NCI-H460 (cell line): ENCODE measurements at regions not wholly inside any gene's neighbourhood (a gene's known extent, or its start where the extent isn't known, plus 50 kb on each side); places are given as distances from the start of the nearest gene placed in this dataset.

ENCODE experiments used
- DNase-seq: peaks from one replicate; pipeline ENCODE4 v3.0.0-alpha.2; 2016; ENCODE audit warnings: low read depth; ENCODE audit errors: extremely low read depth

- DNase-seq = no peak
These were observed 230.0 kb upstream of the LNX1 start for GRCh38 chr4:53821179-53821851.

DNA sequence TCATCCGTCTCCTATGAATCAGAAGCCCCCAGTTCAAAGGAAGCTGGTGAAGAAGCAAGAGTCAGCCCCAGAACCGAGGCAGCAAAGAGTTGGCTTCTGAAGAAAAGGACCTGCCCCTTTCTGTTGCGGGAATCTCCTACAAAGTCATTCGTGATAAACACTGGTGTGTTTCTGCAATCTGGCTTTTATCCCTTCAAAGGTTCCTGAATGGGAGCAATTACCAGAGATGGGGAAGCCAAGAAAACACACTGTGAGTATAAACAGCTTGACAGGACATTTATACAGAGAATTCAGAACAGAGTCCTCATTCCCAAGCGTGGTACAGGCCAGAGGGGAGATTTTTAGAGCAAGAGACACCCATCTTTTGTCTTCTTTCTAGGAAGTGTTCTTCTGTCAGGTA lies 226.8 kb upstream of the LNX1 start:
- no peak for DNase-seq

GRCh38 chr4:53816561-53816960 lies 225.3 kb upstream of the LNX1 start:
- no peak for DNase-seq

DNA sequence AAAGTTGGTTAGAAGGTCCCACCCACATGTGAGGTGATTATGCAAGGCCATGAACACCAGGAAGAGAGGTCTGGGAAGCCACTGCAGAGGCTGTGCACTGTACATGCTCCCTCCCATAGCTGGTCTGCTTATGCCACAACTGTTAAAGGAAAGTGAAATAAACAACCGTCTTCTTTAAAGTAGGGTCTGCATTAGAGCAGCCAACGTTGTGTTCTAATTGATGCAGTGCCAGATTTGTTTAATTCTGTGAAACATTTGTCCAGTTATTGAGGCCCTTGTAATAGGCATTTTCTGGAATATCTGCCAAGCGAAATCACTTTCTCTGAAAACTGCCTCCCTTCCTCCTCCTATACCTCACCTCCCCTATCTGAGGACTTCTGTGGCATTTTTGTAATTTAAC lies 224.0 kb upstream of the LNX1 start:
- DNase-seq = no peak

- no peak for DNase-seq
These were observed 222.7 kb upstream of the LNX1 start for GRCh38 chr4:53813998-53814397.

DNA sequence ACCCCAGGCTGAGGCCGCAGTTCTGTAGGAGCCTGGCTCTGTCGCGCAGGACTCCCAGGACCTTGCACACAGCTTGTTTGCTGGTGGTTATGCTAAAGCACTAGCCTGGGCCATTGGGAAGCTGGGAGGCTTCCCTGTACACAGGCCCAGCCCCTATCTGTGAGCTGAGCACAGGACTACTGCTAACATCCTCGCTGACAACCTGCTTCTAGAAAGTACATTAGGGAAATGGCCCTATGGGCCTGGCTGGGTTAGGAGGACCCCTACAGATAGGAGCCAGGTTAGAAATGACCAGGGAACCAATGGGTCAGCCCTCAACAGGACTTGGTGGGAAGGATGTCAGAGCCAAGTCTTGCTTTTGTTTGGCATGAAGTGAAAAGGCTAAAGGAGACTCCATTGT lies 219.4 kb upstream of the LNX1 start:
- no peak for DNase-seq

DNA sequence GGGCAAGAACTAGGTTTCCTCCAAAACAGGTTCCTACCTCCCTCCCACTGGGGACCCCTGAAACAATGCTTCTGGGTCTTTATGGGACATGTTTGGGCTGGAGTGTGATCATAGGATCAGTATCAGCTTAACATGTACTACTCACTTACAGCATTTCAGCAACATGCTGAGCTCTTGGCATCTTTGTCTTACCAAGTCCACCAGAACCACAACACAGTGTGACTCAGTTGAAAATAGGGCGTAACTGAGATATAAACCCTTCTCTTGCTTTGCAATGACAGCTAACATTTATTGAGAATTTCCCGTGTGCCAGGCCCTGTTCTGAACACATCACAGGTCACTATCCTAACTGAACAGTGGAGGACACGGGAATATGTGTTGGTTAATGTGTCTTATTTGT lies 218.5 kb upstream of the LNX1 start:
- no peak for DNase-seq

GRCh38 chr4:53805291-53805690 lies 214.0 kb upstream of the LNX1 start:
- no peak for DNase-seq

GRCh38 chr4:53804719-53805118 lies 213.4 kb upstream of the LNX1 start:
- peak; percentile 6 for DNase-seq

- DNase-seq = no peak
These were observed 211.2 kb upstream of the LNX1 start for GRCh38 chr4:53802500-53802899.

- no peak for DNase-seq
These were observed 210.1 kb upstream of the LNX1 start for GRCh38 chr4:53801373-53801772.

- no peak for DNase-seq
These were observed 209.5 kb upstream of the LNX1 start for GRCh38 chr4:53800741-53801140.

DNA sequence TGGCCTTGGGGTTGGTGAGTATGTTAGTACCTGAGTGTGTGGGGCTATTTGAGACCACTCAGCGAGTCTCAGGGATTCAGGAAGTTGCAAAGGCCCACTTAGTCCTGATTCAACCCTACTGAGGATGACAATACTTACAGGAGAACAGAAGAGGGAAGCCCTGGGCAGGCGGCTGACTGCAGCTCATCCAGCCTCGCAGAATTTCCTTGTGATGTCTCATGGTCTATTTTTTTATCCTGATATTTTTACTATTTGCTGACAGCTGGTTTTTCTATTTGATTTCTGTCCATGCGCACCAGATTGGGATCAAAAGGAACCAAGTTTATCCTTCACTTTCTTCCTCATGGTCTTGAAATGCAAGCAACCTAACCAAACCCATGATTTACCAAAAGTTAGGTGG lies 201.8 kb upstream of the LNX1 start:
- no peak for DNase-seq

- DNase-seq = no peak
These were observed 199.0 kb upstream of the LNX1 start for GRCh38 chr4:53790286-53790685.

DNA sequence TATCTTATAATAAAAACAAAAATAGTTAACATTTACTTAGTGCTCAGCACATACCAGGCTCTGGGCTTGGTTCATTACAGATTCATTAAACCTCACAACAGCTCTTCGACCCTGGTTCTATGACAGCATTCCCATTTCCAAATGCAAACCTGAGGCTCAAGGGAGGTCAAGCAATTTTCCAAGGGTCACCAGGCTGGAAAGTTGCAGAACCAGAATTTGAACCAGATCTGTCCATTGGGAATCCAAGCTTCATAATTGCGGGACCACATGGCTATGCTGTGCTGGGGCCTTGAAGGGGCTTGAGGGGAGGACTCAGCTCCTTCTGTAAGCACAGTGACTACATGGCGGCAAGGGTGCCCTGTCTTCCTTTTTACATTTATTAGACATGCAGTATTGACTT lies 197.3 kb upstream of the LNX1 start:
- no peak for DNase-seq

DNA sequence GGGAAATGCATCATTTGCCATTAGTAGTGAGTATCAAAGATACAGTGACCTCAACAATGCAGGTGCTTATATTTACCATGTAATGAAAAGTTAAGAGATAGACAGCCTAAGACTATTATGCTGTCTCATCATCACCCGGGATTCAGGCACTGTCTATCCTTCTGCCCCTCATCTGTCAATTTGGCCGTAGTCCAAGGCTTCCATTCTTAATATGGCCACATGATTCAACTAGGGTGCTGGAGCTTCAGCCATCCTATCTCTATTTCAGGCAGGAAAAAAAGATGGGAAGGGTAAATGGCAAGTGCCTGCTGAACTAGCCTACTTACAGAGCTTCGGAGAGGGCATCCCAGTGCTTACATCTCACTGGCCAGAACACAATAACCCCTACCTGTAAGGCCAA lies 196.7 kb upstream of the LNX1 start:
- no peak for DNase-seq

DNA sequence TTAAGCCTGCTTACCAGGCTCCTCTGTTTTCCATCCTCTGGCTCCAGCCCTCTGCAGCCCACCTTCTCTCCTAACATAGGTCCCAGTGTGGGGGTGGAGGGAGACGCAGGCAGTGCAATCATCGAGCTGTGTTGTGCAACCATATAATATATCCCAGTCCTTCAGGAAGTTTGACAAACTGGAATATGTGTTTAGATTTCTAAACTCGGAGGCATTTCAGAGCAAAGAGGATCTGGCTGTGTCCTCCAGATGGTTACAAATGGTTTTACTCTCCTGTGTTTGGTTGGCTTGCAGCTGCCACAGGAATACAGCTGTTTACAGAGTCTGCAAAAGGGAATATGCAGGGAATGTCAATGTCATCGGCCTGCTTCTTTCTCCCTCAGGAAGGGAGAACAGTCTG lies 195.3 kb upstream of the LNX1 start:
- no peak for DNase-seq

GRCh38 chr4:53785996-53786395 lies 194.7 kb upstream of the LNX1 start:
- DNase-seq = no peak

GRCh38 chr4:53784112-53784511 lies 192.8 kb upstream of the LNX1 start:
- DNase-seq = no peak

DNA sequence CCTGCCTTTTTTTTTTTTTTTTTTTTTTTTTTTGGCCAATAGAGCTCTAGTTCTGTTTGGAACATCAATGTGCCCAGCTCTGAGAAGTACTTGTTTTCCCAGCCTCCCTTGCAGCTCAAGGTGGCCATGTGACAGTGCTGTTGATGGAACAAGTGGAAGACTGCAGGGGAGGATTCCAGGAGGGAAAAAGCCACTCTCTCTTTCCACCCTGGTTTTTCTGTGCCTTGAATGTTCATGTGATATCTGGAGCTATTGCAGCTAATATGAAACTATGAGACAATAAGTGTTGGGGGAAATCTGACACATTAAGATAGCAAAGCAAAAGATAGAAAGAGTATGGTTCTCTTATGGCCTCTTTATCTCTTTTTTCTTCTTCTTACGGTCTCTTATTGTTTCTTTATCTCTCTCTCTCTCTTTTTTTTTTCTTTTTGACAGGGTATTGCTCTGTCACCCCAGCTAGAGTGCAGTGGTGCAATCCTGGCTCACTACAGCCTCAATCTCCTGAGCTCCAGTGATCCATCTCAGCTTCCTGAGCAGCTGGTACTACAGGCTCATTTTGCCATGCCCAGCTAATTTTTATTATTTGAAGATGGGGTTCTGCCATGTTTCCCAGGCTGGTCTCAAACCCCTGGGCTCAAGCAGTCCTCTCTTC lies 192.0 kb upstream of the LNX1 start:
- no peak for DNase-seq

DNA sequence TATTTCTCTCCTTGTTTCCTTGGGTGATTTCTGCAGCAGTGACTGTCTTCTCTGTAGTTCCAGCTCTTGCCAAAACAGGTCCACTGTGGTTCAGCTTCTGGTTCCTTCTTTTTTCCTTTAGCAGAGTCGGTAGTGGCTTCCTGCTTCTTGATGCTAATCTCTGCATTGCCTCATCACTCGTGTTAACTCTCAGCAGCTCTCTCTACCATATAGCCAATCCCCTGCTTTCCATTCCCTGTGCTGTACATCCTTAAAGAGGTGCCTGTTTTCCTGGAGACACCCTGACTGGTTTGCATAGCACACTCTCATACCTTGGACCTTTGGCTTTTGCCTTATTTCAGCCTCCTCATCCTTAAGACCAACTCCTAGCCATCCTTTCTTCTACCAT lies 191.2 kb upstream of the LNX1 start:
- no peak for DNase-seq

- DNase-seq = peak; percentile 14
These were observed 190.6 kb upstream of the LNX1 start for GRCh38 chr4:53781629-53782457.
